ENCODE measurements at regions not wholly inside any gene's neighbourhood (a gene's known extent, or its start where the extent isn't known, plus 50 kb on each side); places are given as distances from the start of the nearest gene placed in this dataset.

GRCh38 chr1:190019717-190020116, 457.9 kb downstream of the BRINP3 start:
- Histone ChIP-seq H3K27me3 (ENCODE audit: control insufficient read depth, insufficient read depth, low read length) (no peaks in the 10 kb centered on the region), H3K36me3 (ENCODE audit: control insufficient read depth in 2 of 3, insufficient read depth in 3 of 3, low read length in 3 of 3) (no peaks in the 10 kb centered on the region), H3K4me3 (ENCODE audit: low read length in 3 of 3) (no peak overlapping the region), H3K27ac (ENCODE audit: low read depth in 2 of 2, low read length in 2 of 2) (no peak overlapping the region), H3K9me3 (ENCODE audit: control insufficient read depth in 2 of 3, insufficient read depth in 1 of 3, low read length in 3 of 3) (no peaks in the 10 kb centered on the region), H3K9ac (ENCODE audit: low read length in 3 of 3) (no peak overlapping the region), H3K4me1 (ENCODE audit: control insufficient read depth in 2 of 3, insufficient read depth in 2 of 3, low read depth in 1 of 3, low read length in 3 of 3) (no peaks in the 10 kb centered on the region)
- DNase-seq (no peak), FAIRE-seq (no peak)
- TF ChIP-seq CTCF (IDR thresholded peaks at IDR 0.05; ENCODE audit: borderline replicate concordance, extremely low read depth, insufficient read depth): no peak
- intact Hi-C loops (cut with DNase I): no loop called here

GRCh38 chr1:190022709-190023108, 455.0 kb downstream of the BRINP3 start:
- no peaks in the 10 kb centered on the region for H3K36me3 ChIP-seq (ENCODE audit: control insufficient read depth in 2 of 3, insufficient read depth in 3 of 3, low read length in 3 of 3)
- H3K27me3 ChIP-seq (ENCODE audit: control insufficient read depth, insufficient read depth, low read length): no peaks in the 10 kb centered on the region
- intact Hi-C loops (cut with DNase I): no loop called here
- no peak for DNase-seq
- no peaks in the 10 kb centered on the region for H3K9me3 ChIP-seq (ENCODE audit: control insufficient read depth in 2 of 3, insufficient read depth in 1 of 3, low read length in 3 of 3)
- no peak for FAIRE-seq
- no peaks in the 10 kb centered on the region for H3K4me1 ChIP-seq (ENCODE audit: control insufficient read depth in 2 of 3, insufficient read depth in 2 of 3, low read depth in 1 of 3, low read length in 3 of 3)
- no peak overlapping the region for H3K9ac ChIP-seq (ENCODE audit: low read length in 3 of 3)
- H3K4me3 ChIP-seq (ENCODE audit: low read length in 3 of 3): no peak overlapping the region
- no peak overlapping the region for H3K27ac ChIP-seq (ENCODE audit: low read depth in 2 of 2, low read length in 2 of 2)
- no peak for TF ChIP-seq CTCF (IDR thresholded peaks at IDR 0.05; ENCODE audit: borderline replicate concordance, extremely low read depth, insufficient read depth)

- DNase-seq (no peak), FAIRE-seq (no peak)
- Histone ChIP-seq H3K4me1 (ENCODE audit: control insufficient read depth in 2 of 3, insufficient read depth in 2 of 3, low read depth in 1 of 3, low read length in 3 of 3) (no peaks in the 10 kb centered on the region), H3K27me3 (ENCODE audit: control insufficient read depth, insufficient read depth, low read length) (no peaks in the 10 kb centered on the region), H3K4me3 (ENCODE audit: low read length in 3 of 3) (no peak overlapping the region), H3K9me3 (ENCODE audit: control insufficient read depth in 2 of 3, insufficient read depth in 1 of 3, low read length in 3 of 3) (no peaks in the 10 kb centered on the region), H3K9ac (ENCODE audit: low read length in 3 of 3) (no peak overlapping the region), H3K27ac (ENCODE audit: low read depth in 2 of 2, low read length in 2 of 2) (no peak overlapping the region), H3K36me3 (ENCODE audit: control insufficient read depth in 2 of 3, insufficient read depth in 3 of 3, low read length in 3 of 3) (no peaks in the 10 kb centered on the region)
- TF ChIP-seq CTCF (IDR thresholded peaks at IDR 0.05; ENCODE audit: borderline replicate concordance, extremely low read depth, insufficient read depth): no peak
- intact Hi-C loops (cut with DNase I): no loop called here
Observed at GRCh38 chr1:190029441-190029840, 448.2 kb downstream of the BRINP3 start.

GRCh38 chr1:190043655-190044054, 434.0 kb downstream of the BRINP3 start:
- H3K4me1 ChIP-seq (ENCODE audit: control insufficient read depth in 2 of 3, insufficient read depth in 2 of 3, low read depth in 1 of 3, low read length in 3 of 3): no peaks in the 10 kb centered on the region
- FAIRE-seq (no peak), DNase-seq (no peak)
- H3K9ac ChIP-seq (ENCODE audit: low read length in 3 of 3): no peak overlapping the region
- TF ChIP-seq CTCF (IDR thresholded peaks at IDR 0.05; ENCODE audit: borderline replicate concordance, extremely low read depth, insufficient read depth): no peak
- no peaks in the 10 kb centered on the region for H3K36me3 ChIP-seq (ENCODE audit: control insufficient read depth in 2 of 3, insufficient read depth in 3 of 3, low read length in 3 of 3)
- H3K4me3 ChIP-seq (ENCODE audit: low read length in 3 of 3): no peak overlapping the region
- H3K27ac ChIP-seq (ENCODE audit: low read depth in 2 of 2, low read length in 2 of 2): no peak overlapping the region
- H3K9me3 ChIP-seq (ENCODE audit: control insufficient read depth in 2 of 3, insufficient read depth in 1 of 3, low read length in 3 of 3): no peaks in the 10 kb centered on the region
- H3K27me3 ChIP-seq (ENCODE audit: control insufficient read depth, insufficient read depth, low read length): no peaks in the 10 kb centered on the region
- intact Hi-C loops (cut with DNase I): no loop called here
